ENCODE measurements at regions not wholly inside any gene's neighbourhood (a gene's known extent, or its start where the extent isn't known, plus 50 kb on each side); places are given as distances from the start of the nearest gene placed in this dataset.

DNA sequence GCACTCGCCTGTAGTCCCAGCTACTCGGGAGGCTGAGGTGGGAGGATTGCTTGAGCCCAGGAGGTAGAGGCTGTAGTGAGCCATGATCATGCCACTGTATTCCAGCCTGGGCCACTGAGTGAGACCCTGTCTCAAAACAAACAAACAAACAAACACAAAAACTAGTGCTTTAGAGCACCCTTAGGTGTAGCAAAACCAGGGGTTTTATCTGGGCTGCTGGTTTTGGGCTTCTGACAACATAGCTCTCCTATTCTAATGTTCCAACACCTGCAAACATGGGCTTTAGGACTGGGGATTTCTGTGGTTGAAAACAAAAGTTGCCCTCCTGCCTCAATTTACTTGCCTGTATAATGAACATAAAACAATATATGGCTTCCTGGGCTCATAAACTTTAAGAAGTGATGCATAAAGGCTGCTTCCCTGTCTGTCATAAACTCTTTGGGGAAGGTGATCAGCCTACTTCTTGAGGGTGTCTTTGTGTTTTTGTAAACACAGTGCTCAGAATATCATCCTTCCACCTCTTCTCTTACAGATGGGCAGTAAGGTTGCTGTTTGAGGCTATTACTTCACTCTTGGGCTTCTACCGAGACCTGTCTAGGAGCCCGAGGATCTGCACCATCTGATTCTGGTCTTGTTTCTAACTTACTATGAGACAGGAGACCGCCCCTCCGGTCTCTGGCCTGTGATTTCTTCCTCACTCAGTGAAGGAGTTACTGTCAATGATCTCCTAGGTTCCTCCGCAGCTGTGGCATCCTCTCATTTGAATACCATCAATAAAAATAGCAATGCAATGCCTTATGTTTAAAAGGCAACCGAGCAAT, 246.5 kb downstream of the MYCN start:
- TF ChIP-seq, protein P1, sequence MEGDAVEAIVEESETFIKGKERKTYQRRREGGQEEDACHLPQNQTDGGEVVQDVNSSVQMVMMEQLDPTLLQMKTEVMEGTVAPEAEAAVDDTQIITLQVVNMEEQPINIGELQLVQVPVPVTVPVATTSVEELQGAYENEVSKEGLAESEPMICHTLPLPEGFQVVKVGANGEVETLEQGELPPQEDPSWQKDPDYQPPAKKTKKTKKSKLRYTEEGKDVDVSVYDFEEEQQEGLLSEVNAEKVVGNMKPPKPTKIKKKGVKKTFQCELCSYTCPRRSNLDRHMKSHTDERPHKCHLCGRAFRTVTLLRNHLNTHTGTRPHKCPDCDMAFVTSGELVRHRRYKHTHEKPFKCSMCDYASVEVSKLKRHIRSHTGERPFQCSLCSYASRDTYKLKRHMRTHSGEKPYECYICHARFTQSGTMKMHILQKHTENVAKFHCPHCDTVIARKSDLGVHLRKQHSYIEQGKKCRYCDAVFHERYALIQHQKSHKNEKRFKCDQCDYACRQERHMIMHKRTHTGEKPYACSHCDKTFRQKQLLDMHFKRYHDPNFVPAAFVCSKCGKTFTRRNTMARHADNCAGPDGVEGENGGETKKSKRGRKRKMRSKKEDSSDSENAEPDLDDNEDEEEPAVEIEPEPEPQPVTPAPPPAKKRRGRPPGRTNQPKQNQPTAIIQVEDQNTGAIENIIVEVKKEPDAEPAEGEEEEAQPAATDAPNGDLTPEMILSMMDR (IDR thresholded peaks at IDR 0.05): no peak
- TF ChIP-seq, protein P2, sequence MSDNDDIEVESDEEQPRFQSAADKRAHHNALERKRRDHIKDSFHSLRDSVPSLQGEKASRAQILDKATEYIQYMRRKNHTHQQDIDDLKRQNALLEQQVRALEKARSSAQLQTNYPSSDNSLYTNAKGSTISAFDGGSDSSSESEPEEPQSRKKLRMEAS (IDR thresholded peaks at IDR 0.05; ENCODE audit: low read depth): no peak
- TF ChIP-seq MXI1 (IDR thresholded peaks at IDR 0.05; ENCODE audit: low read depth, low read length) (no peak), RAD21 (IDR thresholded peaks at IDR 0.05; ENCODE audit: low read length) (no peak), EZH2phosphoT487 (IDR thresholded peaks at IDR 0.05; ENCODE audit: borderline replicate concordance, low read depth) (no peak), ELF1 (IDR thresholded peaks at IDR 0.05) (no peak), CHD2 (IDR thresholded peaks at IDR 0.05; ENCODE audit: low read length, partially characterized antibody) (no peak), RFX5 (IDR thresholded peaks at IDR 0.05; ENCODE audit: low read length) (no peak)
- TF ChIP-seq, protein P3, sequence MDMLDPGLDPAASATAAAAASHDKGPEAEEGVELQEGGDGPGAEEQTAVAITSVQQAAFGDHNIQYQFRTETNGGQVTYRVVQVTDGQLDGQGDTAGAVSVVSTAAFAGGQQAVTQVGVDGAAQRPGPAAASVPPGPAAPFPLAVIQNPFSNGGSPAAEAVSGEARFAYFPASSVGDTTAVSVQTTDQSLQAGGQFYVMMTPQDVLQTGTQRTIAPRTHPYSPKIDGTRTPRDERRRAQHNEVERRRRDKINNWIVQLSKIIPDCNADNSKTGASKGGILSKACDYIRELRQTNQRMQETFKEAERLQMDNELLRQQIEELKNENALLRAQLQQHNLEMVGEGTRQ (IDR thresholded peaks at IDR 0.05; ENCODE audit: borderline replicate concordance, low read depth, low read length): no peak
- TF ChIP-seq, protein P4, sequence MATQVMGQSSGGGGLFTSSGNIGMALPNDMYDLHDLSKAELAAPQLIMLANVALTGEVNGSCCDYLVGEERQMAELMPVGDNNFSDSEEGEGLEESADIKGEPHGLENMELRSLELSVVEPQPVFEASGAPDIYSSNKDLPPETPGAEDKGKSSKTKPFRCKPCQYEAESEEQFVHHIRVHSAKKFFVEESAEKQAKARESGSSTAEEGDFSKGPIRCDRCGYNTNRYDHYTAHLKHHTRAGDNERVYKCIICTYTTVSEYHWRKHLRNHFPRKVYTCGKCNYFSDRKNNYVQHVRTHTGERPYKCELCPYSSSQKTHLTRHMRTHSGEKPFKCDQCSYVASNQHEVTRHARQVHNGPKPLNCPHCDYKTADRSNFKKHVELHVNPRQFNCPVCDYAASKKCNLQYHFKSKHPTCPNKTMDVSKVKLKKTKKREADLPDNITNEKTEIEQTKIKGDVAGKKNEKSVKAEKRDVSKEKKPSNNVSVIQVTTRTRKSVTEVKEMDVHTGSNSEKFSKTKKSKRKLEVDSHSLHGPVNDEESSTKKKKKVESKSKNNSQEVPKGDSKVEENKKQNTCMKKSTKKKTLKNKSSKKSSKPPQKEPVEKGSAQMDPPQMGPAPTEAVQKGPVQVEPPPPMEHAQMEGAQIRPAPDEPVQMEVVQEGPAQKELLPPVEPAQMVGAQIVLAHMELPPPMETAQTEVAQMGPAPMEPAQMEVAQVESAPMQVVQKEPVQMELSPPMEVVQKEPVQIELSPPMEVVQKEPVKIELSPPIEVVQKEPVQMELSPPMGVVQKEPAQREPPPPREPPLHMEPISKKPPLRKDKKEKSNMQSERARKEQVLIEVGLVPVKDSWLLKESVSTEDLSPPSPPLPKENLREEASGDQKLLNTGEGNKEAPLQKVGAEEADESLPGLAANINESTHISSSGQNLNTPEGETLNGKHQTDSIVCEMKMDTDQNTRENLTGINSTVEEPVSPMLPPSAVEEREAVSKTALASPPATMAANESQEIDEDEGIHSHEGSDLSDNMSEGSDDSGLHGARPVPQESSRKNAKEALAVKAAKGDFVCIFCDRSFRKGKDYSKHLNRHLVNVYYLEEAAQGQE (IDR thresholded peaks at IDR 0.05; ENCODE audit: low read depth, low read length): no peak
